ENCODE measurements at regions not wholly inside any gene's neighbourhood (a gene's known extent, or its start where the extent isn't known, plus 50 kb on each side); places are given as distances from the start of the nearest gene placed in this dataset.

DNA sequence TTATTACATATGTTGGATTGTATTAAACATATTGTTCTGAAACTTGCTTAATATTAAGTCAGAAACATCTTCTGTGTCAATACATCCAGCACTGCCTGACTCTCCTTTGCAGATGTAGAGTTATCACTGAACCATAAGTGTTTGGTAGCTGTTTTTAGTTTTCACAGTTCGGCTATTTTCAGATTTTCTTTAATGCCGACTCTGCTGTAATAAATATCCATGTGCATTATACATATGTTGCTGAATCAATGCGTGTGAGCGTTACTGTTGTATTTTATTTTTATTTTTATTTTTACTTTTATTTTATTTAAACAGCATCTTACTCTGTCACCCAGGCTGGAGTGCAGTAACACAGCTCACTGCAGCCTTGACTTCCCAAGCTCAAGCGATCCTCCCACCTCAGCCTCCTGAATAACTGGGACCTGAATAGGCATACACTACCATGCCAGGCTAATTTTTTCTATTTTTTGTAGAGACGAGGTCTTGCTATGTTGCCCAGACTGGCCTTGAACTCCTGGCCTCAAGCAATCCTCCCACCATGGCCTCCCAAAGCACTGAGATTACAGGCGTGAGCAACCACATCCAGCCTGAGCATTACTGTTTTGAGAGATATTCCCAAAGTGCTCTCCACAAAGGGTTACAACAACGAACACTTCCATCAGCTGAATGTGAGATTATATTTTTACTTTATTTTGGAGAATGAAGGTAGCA lies 50.7 kb upstream of the NOCT start:
- DNase-seq, result no peak
- TF ChIP-seq GATA1 (IDR thresholded peaks at IDR 0.05; ENCODE audit: low read depth, low read length) (no peak), POLR2A (IDR thresholded peaks at IDR 0.05; ENCODE audit: low read length) (no peak)

DNA sequence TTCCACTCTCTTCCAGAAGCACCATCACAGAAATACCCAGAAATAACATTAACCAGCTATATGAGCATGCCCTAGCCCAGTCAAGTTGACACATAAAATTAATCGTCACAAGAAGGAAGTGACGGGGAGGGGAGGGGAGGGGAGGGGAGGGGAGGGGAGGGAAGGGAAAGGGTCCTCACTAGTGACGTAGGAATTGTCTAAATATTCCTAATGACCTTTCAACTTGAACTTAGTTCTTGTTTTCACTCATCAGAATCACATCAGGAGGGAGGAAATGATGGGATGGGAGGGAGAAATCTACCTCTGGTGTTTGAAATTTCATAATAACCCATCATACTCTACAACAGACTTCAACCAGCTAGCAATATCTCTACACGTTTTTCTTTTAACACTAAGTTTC lies 52.2 kb upstream of the NOCT start:
- TF ChIP-seq POLR2A (IDR thresholded peaks at IDR 0.05; ENCODE audit: low read length), result no peak
- TF ChIP-seq GATA1 (IDR thresholded peaks at IDR 0.05; ENCODE audit: low read depth, low read length), result no peak
- no peak for DNase-seq

GRCh38 chr4:138961664-138962063 lies 53.9 kb upstream of the NOCT start:
- TF ChIP-seq GATA1 (IDR thresholded peaks at IDR 0.05; ENCODE audit: low read depth, low read length) (no peak), POLR2A (IDR thresholded peaks at IDR 0.05; ENCODE audit: low read length) (no peak)
- no peak for DNase-seq

DNA sequence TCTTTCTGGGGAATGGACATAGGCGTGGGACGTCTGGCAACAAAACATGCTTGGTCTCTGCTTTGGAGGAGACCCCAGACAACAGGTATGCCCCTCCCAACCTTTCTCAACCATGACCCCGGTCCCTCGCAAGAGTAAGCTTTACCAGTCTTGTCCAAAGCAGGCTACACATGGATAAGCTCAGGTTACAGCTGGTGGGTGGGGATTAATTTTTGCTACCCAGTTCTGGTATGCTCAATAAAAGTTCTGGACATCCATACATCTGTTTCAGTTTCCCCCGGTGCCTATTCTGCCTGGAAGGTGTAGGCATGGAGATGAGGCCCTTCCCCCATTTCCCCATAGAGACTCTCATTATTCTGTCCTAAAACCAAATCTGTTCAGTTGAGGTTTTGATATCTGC lies 54.5 kb upstream of the NOCT start:
- no peak for DNase-seq
- TF ChIP-seq POLR2A (IDR thresholded peaks at IDR 0.05; ENCODE audit: low read length) (no peak), GATA1 (IDR thresholded peaks at IDR 0.05; ENCODE audit: low read depth, low read length) (no peak)

DNA sequence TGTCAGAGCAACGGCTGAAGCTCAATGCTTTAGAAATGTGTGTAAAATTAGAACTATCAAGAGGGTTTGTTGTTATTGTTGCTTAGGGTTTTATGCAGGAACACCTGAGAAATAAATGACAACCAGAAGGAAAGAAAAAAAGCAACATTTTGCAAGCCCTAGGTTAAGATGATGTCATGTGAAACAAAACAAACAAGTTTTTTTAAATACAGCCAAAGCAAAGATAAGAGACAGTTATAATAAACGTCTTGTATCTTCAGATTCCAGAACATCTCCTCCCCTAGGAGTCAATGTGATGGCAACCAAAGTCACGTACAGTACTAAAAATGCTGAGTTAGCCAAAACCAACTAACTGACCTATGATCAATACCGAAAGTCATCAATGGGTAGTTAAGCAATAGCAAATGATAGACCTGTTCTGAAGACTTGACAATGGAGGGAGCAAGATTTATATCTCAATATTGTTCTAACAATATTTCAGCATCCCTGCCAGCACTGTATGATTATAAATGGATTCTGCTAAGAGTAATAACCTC lies 55.3 kb upstream of the NOCT start:
- DNase-seq, result no peak
- no peak for TF ChIP-seq GATA1 (IDR thresholded peaks at IDR 0.05; ENCODE audit: low read depth, low read length)
- no peak for TF ChIP-seq POLR2A (IDR thresholded peaks at IDR 0.05; ENCODE audit: low read length)

GRCh38 chr4:138959097-138959815 lies 56.3 kb upstream of the NOCT start:
- no peak for DNase-seq
- TF ChIP-seq GATA1 (IDR thresholded peaks at IDR 0.05; ENCODE audit: low read depth, low read length) (no peak), POLR2A (IDR thresholded peaks at IDR 0.05; ENCODE audit: low read length) (no peak)

DNA sequence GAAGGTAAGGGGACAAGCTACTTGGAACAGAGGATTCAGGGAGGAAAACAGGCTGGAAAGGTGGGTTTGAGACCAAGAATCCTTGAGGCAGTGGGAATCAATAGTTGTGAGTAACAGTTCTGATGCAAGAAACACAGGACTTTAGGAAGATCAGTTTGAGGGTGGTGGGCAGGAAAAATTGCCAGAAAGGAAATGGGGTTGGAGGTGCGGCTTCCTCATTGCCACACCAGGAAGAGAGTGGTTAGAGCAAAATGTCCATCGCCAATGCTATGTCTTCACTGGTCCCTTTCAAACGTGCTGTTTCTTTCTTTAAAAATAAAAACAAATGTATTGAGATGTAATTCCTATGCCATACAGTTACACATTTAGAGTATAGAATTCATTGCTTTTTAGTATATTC lies 57.1 kb upstream of the NOCT start:
- no peak for DNase-seq
- TF ChIP-seq POLR2A (IDR thresholded peaks at IDR 0.05; ENCODE audit: low read length), result no peak
- no peak for TF ChIP-seq GATA1 (IDR thresholded peaks at IDR 0.05; ENCODE audit: low read depth, low read length)

GRCh38 chr4:138957302-138957701 lies 58.3 kb upstream of the NOCT start:
- TF ChIP-seq POLR2A (IDR thresholded peaks at IDR 0.05; ENCODE audit: low read length) (no peak), GATA1 (IDR thresholded peaks at IDR 0.05; ENCODE audit: low read depth, low read length) (no peak)

DNA sequence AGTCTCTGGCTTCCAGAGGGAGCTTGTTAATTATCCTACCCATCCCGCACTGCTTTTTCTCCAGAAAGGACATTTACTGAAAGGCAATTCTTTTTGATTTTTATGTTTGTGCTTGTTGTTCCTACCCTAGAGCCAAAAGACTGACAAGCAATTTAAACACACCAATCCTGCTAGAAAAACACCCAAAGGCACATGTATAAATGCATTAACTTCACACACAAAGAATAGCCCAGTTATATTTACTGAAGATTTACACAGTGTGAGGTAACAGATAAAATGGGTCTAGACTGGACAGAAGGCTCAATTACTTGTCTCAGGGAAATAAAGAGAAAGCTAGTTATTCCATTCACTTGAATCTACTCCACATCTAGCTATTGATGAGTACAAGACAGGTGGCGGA lies 61.2 kb upstream of the NOCT start:
- no peak for DNase-seq
- TF ChIP-seq POLR2A (IDR thresholded peaks at IDR 0.05; ENCODE audit: low read length), result no peak
- no peak for TF ChIP-seq GATA1 (IDR thresholded peaks at IDR 0.05; ENCODE audit: low read depth, low read length)

More at GRCh38 chr4:138957302-138957701, 58.3 kb upstream of the NOCT start:
- DNase-seq, result no peak

DNA sequence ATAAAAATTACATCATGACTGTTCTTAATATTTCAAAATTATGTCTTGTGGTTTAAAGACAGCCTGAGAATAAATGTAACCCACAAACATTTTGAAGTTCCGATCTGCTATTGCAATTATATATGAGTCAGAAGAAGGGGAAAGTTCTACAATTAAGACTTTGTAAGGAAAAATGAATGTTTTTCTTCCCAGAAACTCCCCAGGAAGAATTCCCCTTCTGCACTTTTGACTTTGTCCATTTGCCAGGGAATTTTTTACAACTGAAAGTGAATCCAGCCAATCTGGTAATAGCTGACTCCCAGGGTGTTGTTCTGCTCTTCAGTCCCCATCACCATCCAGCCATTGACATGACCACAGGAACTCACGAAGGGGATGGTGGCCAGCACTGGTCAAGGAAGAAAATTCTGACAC lies 61.6 kb upstream of the NOCT start:
- no peak for DNase-seq
- no peak for TF ChIP-seq POLR2A (IDR thresholded peaks at IDR 0.05; ENCODE audit: low read length)
- TF ChIP-seq GATA1 (IDR thresholded peaks at IDR 0.05; ENCODE audit: low read depth, low read length), result no peak

- no peak for TF ChIP-seq GATA1 (IDR thresholded peaks at IDR 0.05; ENCODE audit: low read depth, low read length)
- TF ChIP-seq POLR2A (IDR thresholded peaks at IDR 0.05; ENCODE audit: low read length), result no peak
- DNase-seq, result no peak
Measured at GRCh38 chr4:138952411-138952810, 63.2 kb upstream of the NOCT start.

DNA sequence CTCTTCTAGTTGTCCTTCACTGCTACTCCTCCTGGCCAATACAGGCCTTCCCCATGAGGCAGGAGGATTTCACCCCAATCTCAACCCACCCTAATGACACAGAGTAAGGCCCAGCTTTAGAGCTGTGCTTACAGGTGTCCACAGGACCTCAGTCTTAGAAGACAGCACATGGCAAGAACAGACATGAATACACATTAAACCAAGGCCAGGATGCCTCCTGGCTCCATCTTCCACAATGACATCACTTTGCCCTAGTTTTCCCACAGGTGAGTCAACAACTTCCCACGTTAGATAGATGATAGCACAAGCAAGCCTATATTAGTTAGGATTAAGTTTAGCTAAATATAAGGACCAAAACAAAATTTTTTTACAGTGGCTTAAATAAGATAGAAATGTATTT lies 63.8 kb upstream of the NOCT start:
- DNase-seq, result no peak
- TF ChIP-seq GATA1 (IDR thresholded peaks at IDR 0.05; ENCODE audit: low read depth, low read length) (no peak), POLR2A (IDR thresholded peaks at IDR 0.05; ENCODE audit: low read length) (no peak)

DNA sequence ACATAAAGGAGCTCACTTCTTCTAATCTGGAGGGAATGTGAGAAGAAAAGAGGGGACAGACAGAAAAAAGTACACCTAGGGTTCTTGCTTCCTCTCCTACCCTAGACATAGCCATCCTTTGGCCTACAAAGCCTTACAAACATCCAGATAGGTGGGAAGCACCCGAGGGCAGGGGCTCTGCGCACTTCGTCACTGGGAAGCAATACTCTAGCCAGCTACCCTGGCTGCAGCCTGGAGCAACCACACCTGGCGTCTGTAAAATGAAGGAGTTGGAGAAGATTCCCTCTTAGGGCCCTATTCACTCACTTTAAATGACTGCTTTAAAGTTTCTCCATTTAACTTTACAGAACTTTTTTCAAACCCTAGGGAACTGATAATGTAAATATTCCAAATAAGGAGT lies 65.7 kb upstream of the NOCT start:
- DNase-seq, result no peak
- TF ChIP-seq GATA1 (IDR thresholded peaks at IDR 0.05; ENCODE audit: low read depth, low read length) (no peak), POLR2A (IDR thresholded peaks at IDR 0.05; ENCODE audit: low read length) (no peak)

DNA sequence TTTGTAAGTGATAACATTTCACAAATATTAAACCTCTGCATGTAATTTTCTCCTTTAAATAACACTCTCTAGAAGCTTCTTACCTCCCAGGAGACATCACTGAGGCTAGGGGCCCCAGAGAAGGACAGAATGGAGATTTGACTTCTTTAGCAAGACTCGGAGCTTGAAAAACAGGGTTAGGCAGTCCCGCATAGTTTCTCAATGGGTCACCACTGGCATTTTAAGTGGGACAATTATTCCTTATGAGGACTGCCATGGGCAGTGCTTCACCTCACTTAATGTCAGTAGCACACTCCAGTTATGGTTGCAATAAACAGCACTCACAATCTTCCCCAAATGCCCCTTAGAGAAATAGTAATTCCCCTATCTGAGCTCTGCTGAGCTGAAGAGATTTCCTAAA lies 66.7 kb upstream of the NOCT start:
- TF ChIP-seq POLR2A (IDR thresholded peaks at IDR 0.05; ENCODE audit: low read length) (no peak), GATA1 (IDR thresholded peaks at IDR 0.05; ENCODE audit: low read depth, low read length) (no peak)
- no peak for DNase-seq

- no peak for DNase-seq
- TF ChIP-seq GATA1 (IDR thresholded peaks at IDR 0.05; ENCODE audit: low read depth, low read length), result no peak
- TF ChIP-seq POLR2A (IDR thresholded peaks at IDR 0.05; ENCODE audit: low read length), result no peak
Measured at GRCh38 chr4:138946306-138946705, 69.3 kb upstream of the NOCT start.
